PC-9 (cell line): ENCODE measurements at regions not wholly inside any gene's neighbourhood (a gene's known extent, or its start where the extent isn't known, plus 50 kb on each side); places are given as distances from the start of the nearest gene placed in this dataset.

Source experiments
- BruUV-seq: library from RNA; stranded (reverse); fragments of 400-500 nt; replicated peaks from 2 replicates; lab custom pipeline; 2021; lab: Mats Ljungman, UMichigan
- CTCF ChIA-PET: fragments of 300-600 bp; sonication (Branson Sonifier 250); formaldehyde crosslinking; loops from one replicate; lab custom pipeline; 2022; ENCODE audit warnings: antibody characterized with exemption; lab: Charles Lee
- POLR2A ChIA-PET: fragments of 300-600 bp; sonication (Branson Sonifier 250); formaldehyde crosslinking; loops from one replicate; lab custom pipeline; 2022; ENCODE audit warnings: antibody characterized with exemption; ENCODE audit not compliant: unreplicated experiment; lab: Charles Lee
- DNase-seq, 2 experiments: peaks; one replicate each; pipeline versions ENCODE4 v3.0.0 to v3.0.0-alpha.2; 2015 to 2022; ENCODE audit warnings: mixed read lengths in 1 of 2
- H2AFZ ChIP-seq: fragments of 200-600 bp; sonication (generic); 2 replicates; pipeline ENCODE4 v1.8.1; 2017; ENCODE audit warnings: antibody characterized with exemption
- H3F3A ChIP-seq: fragments of 200-600 bp; sonication (generic); 2 replicates; pipeline ENCODE4 v1.8.1; 2017; ENCODE audit warnings: antibody characterized with exemption, mild to moderate bottlenecking, low read depth; ENCODE audit not compliant: insufficient read depth
- H3K27ac ChIP-seq: fragments of 200-600 bp; sonication (generic); 2 replicates; pipeline ENCODE4 v1.6.1; 2016; ENCODE audit warnings: mixed run types
- H3K27me3 ChIP-seq: fragments of 200-600 bp; sonication (generic); 2 replicates; pipeline ENCODE4 v1.6.1; 2016; ENCODE audit warnings: low read depth, mixed run types; ENCODE audit not compliant: insufficient read depth
- H3K36me3 ChIP-seq: fragments of 200-600 bp; sonication (generic); 2 replicates; pipeline ENCODE4 v1.6.1; 2016; ENCODE audit warnings: low read depth, mixed run types
- H3K4me1 ChIP-seq: fragments of 200-600 bp; sonication (generic); replicated peaks from 2 replicates; pipeline ENCODE4 v1.6.1; 2016; ENCODE audit warnings: mixed run types; ENCODE audit not compliant: insufficient read depth
- H3K4me2 ChIP-seq: fragments of 200-600 bp; sonication (generic); 2 replicates; pipeline ENCODE4 v1.6.1; 2017; ENCODE audit warnings: mixed run types
- H3K4me3 ChIP-seq: fragments of 200-600 bp; sonication (generic); 2 replicates; pipeline ENCODE4 v1.6.1; 2016; ENCODE audit warnings: mixed run types
- H3K79me2 ChIP-seq: fragments of 200-600 bp; sonication (generic); 2 replicates; pipeline ENCODE4 v1.6.1; 2017; ENCODE audit warnings: low read depth, mixed run types
- H3K9me2 ChIP-seq: fragments of 200-600 bp; sonication (generic); 2 replicates; pipeline ENCODE4 v1.8.1; 2017; ENCODE audit warnings: mild to moderate bottlenecking; ENCODE audit not compliant: insufficient read depth
- H3K9me3 ChIP-seq: fragments of 200-600 bp; sonication (generic); 2 replicates; pipeline ENCODE4 v1.8.1; 2016; ENCODE audit warnings: low read depth; ENCODE audit not compliant: insufficient read depth
- H4K20me1 ChIP-seq: fragments of 200-600 bp; sonication (generic); 2 replicates; pipeline ENCODE4 v1.8.1; 2017; ENCODE audit not compliant: insufficient read depth
- CTCF ChIP-seq: fragments of 200-600 bp; sonication (generic); conservative IDR thresholded peaks from 2 replicates; pipeline ENCODE4 v1.6.1; 2017; ENCODE audit warnings: mixed run types, antibody characterized with exemption, mild to moderate bottlenecking, moderate library complexity
- EZH2 ChIP-seq: fragments of 200-600 bp; sonication (generic); IDR thresholded peaks from 2 replicates; pipeline ENCODE4 v1.8.0; 2017; ENCODE audit warnings: antibody characterized with exemption, low read depth
- intact Hi-C: fragments of 100-400 bp; cut with micrococcal nuclease; formaldehyde crosslinking; loops from one replicate; pipeline ENCODE4 v1.10.0; 2022; ENCODE audit not compliant: unreplicated experiment

GRCh38 chr16:73413830-73414190, 365.9 kb upstream of the ZFHX3 start:
- Histone ChIP-seq H3K27ac (no peak overlapping the region), H3K79me2 (no peaks in the 10 kb centered on the region), H4K20me1 (no peaks in the 10 kb centered on the region), H3F3A (no peaks in the 10 kb centered on the region), H3K27me3 (peaks cover 56% of the 10 kb centered on the region), H3K4me2 (no peak overlapping the region), H3K9me2 (no peaks in the 10 kb centered on the region), H2AFZ (no peak overlapping the region), H3K4me1 (no peaks in the 10 kb centered on the region), H3K9me3 (no peaks in the 10 kb centered on the region), H3K36me3 (no peaks in the 10 kb centered on the region), H3K4me3 (no peak overlapping the region)
- TF ChIP-seq EZH2 (no peak), CTCF (no peak)
- ChIA-PET CTCF (no interaction called here), POLR2A (no interaction called here)
- BruUV-seq, result no TSS peak
- no peak for DNase-seq
- intact Hi-C loops, result no loop called here

GRCh38 chr16:73413091-73413829, 365.3 kb upstream of the ZFHX3 start:
- Histone ChIP-seq H3F3A (no peaks in the 10 kb centered on the region), H3K36me3 (no peaks in the 10 kb centered on the region), H4K20me1 (no peaks in the 10 kb centered on the region), H3K79me2 (no peaks in the 10 kb centered on the region), H3K27me3 (peaks cover 56% of the 10 kb centered on the region), H3K4me3 (no peak overlapping the region), H3K4me2 (no peak overlapping the region), H3K27ac (no peak overlapping the region), H2AFZ (no peak overlapping the region), H3K9me2 (no peaks in the 10 kb centered on the region), H3K4me1 (no peaks in the 10 kb centered on the region), H3K9me3 (no peaks in the 10 kb centered on the region)
- no peak for DNase-seq
- no TSS peak for BruUV-seq
- POLR2A ChIA-PET, result no interaction called here
- no peak for TF ChIP-seq CTCF
- intact Hi-C loops, result no loop called here
- CTCF ChIA-PET, result no interaction called here

GRCh38 chr16:73412416-73412815, 364.5 kb upstream of the ZFHX3 start:
- CTCF ChIA-PET, result no interaction called here
- H3K9me2 ChIP-seq, result no peaks in the 10 kb centered on the region
- H4K20me1 ChIP-seq, result no peaks in the 10 kb centered on the region
- no peaks in the 10 kb centered on the region for H3K4me1 ChIP-seq
- no peaks in the 10 kb centered on the region for H3K79me2 ChIP-seq
- no peak overlapping the region for H3K27ac ChIP-seq
- intact Hi-C loops, result no loop called here
- DNase-seq, result no peak
- H3K4me2 ChIP-seq, result no peak overlapping the region
- H3K9me3 ChIP-seq, result no peaks in the 10 kb centered on the region
- no peak overlapping the region for H3K4me3 ChIP-seq
- H2AFZ ChIP-seq, result no peak overlapping the region
- peaks cover 58% of the 10 kb centered on the region for H3K27me3 ChIP-seq
- POLR2A ChIA-PET, result no interaction called here
- BruUV-seq, result no TSS peak
- TF ChIP-seq CTCF, result no peak
- no peak for TF ChIP-seq EZH2
- no peaks in the 10 kb centered on the region for H3K36me3 ChIP-seq
- H3F3A ChIP-seq, result no peaks in the 10 kb centered on the region
